Nephron (organoid): ENCODE measurements at regions not wholly inside any gene's neighbourhood (a gene's known extent, or its start where the extent isn't known, plus 50 kb on each side); places are given as distances from the start of the nearest gene placed in this dataset.
"Not testable (repeated sequence)": the region's sequence is repeated elsewhere in the genome, so short reads cannot be mapped to it uniquely, and the experiment has no call there.

ENCODE experiments used
- H3K27ac Mint-ChIP-seq, 3 experiments: 2 replicates each; pipeline ENCODE4 v1.8.0; 2020; ENCODE audit warnings: mixed read lengths in 3 of 3, mild to moderate bottlenecking in 2 of 3, moderate library complexity in 1 of 3
- H3K27me3 Mint-ChIP-seq: 2 replicates; pipeline ENCODE4 v1.8.0; 2021; ENCODE audit warnings: low read depth, mild to moderate bottlenecking, moderate library complexity, mixed read lengths
- H3K36me3 Mint-ChIP-seq: 2 replicates; pipeline ENCODE4 v1.8.0; 2020; ENCODE audit warnings: low read depth, mixed read lengths
- H3K4me1 Mint-ChIP-seq: 2 replicates; pipeline ENCODE4 v1.8.0; 2020; ENCODE audit warnings: mixed read lengths
- H3K4me3 Mint-ChIP-seq, 3 experiments: 2 replicates each; pipeline ENCODE4 v1.8.0; 2020; ENCODE audit warnings: mild to moderate bottlenecking in 3 of 3, mixed read lengths in 3 of 3, moderate library complexity in 2 of 3
- H3K9me3 Mint-ChIP-seq: 2 replicates; pipeline ENCODE4 v1.8.0; 2020; ENCODE audit warnings: mixed read lengths
- CTCF ChIP-seq, 3 experiments: fragments of 200-600 bp; sonication (generic); IDR thresholded peaks; one replicate each; pipeline ENCODE4 v1.5.0; 2021; ENCODE audit warnings: antibody characterized with exemption in 3 of 3; ENCODE audit not compliant: unreplicated experiment in 3 of 3

GRCh38 chr20:48493966-48494365, 333.8 kb downstream of the PREX1 start:
- peaks cover 24% of the 10 kb centered on the region for H3K27me3 Mint-ChIP-seq
- H3K4me3 Mint-ChIP-seq: no peak overlapping the region
- H3K36me3 Mint-ChIP-seq: no peaks in the 10 kb centered on the region

GRCh38 chr20:48493331-48493730, 334.5 kb downstream of the PREX1 start:
- not testable (repeated sequence) for H3K27ac Mint-ChIP-seq, H3K9me3 Mint-ChIP-seq, H3K4me3 Mint-ChIP-seq, H3K36me3 Mint-ChIP-seq
- peaks cover 26% of the 10 kb centered on the region for H3K27me3 Mint-ChIP-seq
- peaks cover 32% of the 10 kb centered on the region for H3K4me1 Mint-ChIP-seq

More at GRCh38 chr20:48493966-48494365, 333.8 kb downstream of the PREX1 start:
- TF ChIP-seq CTCF (IDR thresholded peaks at IDR 0.05; ENCODE audit: unreplicated experiment in 3 of 3): no peak
- Mint-ChIP-seq H3K4me1 (peaks cover 27% of the 10 kb centered on the region), H3K9me3 (no peaks in the 10 kb centered on the region), H3K27ac (no peak overlapping the region)

- Mint-ChIP-seq H3K36me3 (no peaks in the 10 kb centered on the region), H3K27ac (no peak overlapping the region), H3K27me3 (peaks cover 25% of the 10 kb centered on the region), H3K9me3 (no peaks in the 10 kb centered on the region), H3K4me1 (peaks cover 37% of the 10 kb centered on the region), H3K4me3 (no peak overlapping the region)
- no peak for TF ChIP-seq CTCF (IDR thresholded peaks at IDR 0.05; ENCODE audit: unreplicated experiment in 3 of 3)
Measured at GRCh38 chr20:48492715-48493070, 335.1 kb downstream of the PREX1 start.

- no peaks in the 10 kb centered on the region for H3K36me3 Mint-ChIP-seq
- no peak for TF ChIP-seq CTCF (IDR thresholded peaks at IDR 0.05; ENCODE audit: unreplicated experiment in 3 of 3)
- no peak overlapping the region for H3K27ac Mint-ChIP-seq
- no peaks in the 10 kb centered on the region for H3K9me3 Mint-ChIP-seq
- peaks cover 30% of the 10 kb centered on the region for H3K27me3 Mint-ChIP-seq
- peaks cover 42% of the 10 kb centered on the region for H3K4me1 Mint-ChIP-seq
- H3K4me3 Mint-ChIP-seq: no peak overlapping the region
Measured at GRCh38 chr20:48492015-48492714, 335.6 kb downstream of the PREX1 start.

- H3K9me3 Mint-ChIP-seq: no peaks in the 10 kb centered on the region
- peaks cover 50% of the 10 kb centered on the region for H3K4me1 Mint-ChIP-seq
- no peaks in the 10 kb centered on the region for H3K36me3 Mint-ChIP-seq
- peaks cover 31% of the 10 kb centered on the region for H3K27me3 Mint-ChIP-seq
- no peak overlapping the region for H3K4me3 Mint-ChIP-seq
- no peak for TF ChIP-seq CTCF (IDR thresholded peaks at IDR 0.05; ENCODE audit: unreplicated experiment in 3 of 3)
- no peak overlapping the region for H3K27ac Mint-ChIP-seq
Measured at GRCh38 chr20:48490961-48491831, 336.6 kb downstream of the PREX1 start.

- not testable (repeated sequence) for H3K4me3 Mint-ChIP-seq
Measured at GRCh38 chr20:48490341-48490740, 337.5 kb downstream of the PREX1 start.

More at GRCh38 chr20:48490341-48490740, 337.5 kb downstream of the PREX1 start:
- H3K4me1 Mint-ChIP-seq: peaks cover 56% of the 10 kb centered on the region
- H3K27ac Mint-ChIP-seq, H3K9me3 Mint-ChIP-seq, H3K36me3 Mint-ChIP-seq: not testable (repeated sequence)
- peaks cover 31% of the 10 kb centered on the region for H3K27me3 Mint-ChIP-seq
